ENCODE measurements at regions not wholly inside any gene's neighbourhood (a gene's known extent, or its start where the extent isn't known, plus 50 kb on each side); places are given as distances from the start of the nearest gene placed in this dataset.
"Not testable (repeated sequence)": the region's sequence is repeated elsewhere in the genome, so short reads cannot be mapped to it uniquely, and the experiment has no call there.

DNA sequence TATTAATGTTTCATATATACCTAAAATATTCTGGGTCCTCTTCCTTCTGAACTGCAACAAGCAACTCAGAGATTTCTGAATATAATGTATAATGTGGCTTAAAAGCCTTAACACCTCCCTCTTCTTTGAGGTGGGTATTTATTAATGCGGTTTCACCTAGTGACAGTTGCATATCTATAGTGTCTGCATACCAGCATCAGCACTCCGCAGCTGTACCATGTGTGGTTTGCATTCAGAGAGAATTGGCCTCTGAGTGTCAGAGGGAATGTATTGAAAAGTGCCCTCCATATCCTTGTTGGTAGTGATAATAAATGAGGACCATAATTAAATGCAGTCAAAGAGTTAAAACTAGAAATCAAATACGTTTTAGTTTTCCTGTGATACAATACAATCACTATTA, 256.6 kb upstream of the ARRDC3 start:
- no peak for DNase-seq

DNA sequence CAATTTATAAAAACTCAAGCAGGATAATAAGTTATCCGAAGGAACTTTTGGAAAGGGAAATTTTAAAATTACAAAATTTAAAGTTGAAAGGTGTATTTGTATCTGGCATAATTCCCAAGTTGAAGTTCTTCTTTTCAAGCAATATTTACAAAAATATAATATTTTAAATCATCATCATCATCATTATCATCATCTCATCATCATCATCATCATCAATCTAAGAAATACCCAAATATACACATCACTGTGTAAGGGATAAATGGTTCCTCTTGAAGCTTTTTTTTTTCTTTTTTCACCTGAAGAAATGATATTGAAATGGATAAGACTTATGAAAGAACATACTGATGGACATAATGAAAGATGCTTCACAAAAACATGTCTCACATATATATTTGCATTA, 254.9 kb upstream of the ARRDC3 start:
- DNase-seq, result no peak

DNA sequence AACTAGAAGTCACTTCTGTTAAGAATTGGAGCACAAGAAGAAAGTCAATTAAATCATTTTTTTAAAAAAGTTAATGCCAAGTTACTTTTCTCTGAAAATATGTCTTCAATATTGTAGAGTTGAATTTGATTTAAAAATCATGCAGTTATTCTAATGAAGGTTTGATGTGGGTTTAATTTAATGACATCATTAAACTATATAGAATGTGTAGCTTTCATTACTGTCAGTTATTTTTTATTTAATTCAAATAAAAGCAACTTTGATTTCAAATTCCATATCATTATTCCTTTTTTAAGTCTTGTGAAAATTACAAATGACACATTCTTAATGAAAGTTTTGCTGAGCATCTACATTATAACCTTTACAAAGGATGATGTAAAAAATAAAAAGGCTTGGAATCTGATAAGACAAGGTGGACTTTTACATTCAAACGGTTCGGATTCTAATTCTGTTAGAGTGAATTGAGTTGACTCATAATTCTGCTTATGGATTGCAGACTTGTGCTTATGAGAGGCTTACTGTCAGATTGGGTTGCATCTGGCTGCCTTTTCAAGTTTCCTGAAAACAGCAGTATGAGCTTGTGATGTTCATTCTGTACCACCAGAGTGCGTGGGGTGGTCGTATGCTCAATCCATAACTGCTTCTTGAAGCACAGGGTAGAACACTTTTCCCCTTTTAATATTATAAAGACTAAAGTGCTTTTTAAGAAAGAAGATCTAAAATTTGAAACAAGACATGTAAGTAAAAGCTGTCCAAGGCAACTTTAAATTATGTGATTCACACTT, 253.0 kb upstream of the ARRDC3 start:
- DNase-seq, result no peak

DNA sequence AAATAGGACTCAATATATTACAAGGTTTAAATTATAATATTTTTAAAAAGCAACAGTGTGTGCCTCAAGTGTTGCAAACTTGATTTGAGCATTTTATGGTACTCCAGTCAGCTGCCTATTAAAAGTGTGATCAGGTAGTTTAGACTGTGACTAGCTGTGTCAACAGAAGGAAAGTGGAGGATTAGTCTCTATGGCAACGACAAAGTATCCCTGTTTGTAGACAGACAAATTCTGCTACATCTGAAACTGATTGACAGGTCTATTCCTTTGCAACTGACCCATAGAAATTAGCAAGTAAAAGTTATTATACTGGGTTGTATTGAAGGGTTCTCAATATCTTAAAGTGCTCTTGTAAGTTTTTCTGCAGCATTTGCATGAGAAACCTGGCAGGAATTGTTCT, 249.8 kb upstream of the ARRDC3 start:
- no peak for DNase-seq

DNA sequence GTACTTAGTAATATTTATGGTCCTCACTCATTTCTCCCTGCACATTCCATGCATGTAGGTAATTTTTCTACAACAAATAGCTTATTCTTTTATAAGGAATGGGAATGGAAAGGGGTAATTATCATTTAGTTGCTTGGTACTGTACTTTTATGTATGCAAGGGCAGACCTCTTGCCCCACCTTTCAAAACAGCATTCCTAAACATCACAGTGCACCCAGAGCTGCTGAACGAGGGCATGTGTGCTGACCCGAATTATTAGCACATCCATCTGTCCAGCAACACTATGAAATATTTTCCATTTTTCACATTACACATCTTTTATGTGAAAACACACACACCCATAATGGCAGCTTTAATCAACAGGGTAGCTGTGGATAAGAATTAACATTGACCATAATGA, 228.6 kb upstream of the ARRDC3 start:
- no peak for DNase-seq

DNA sequence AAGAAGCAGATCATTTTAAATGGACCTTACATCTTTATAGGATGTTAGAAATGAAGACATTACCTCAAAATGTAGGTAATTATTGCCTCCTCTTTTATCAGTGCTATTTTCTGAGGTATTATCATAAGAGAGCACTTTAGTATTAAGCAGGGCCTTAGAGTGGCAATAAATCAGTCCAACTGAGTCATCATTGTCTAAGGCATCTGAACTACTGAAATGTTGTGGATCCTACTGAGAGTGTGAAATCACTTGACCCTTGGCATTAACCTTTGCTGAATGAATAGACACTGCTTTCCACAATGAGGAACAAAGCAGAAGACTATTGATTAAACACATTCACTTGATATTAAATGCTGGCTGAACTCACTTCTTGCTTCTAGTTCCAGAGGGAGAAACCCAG, 224.6 kb upstream of the ARRDC3 start:
- DNase-seq, result no peak

DNA sequence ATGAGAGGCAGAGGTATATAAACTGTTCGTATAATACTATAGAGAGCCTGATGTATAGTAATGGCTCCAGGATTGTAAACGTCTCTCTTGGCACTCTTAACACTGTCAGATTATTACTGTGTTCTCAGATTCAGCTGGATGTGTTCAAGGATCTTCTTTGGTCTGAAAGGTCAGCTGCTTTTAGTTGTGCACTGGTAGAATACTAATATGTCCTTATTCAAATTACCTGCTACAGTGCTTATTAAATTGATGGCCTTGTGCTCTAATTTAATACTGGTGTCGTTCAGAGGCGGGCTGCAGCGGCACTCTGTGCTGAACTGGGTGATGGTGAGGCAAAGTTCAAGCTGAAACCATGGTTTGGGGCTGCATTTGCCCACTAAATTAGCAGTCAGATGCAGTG, 216.7 kb upstream of the ARRDC3 start:
- no peak for DNase-seq

DNA sequence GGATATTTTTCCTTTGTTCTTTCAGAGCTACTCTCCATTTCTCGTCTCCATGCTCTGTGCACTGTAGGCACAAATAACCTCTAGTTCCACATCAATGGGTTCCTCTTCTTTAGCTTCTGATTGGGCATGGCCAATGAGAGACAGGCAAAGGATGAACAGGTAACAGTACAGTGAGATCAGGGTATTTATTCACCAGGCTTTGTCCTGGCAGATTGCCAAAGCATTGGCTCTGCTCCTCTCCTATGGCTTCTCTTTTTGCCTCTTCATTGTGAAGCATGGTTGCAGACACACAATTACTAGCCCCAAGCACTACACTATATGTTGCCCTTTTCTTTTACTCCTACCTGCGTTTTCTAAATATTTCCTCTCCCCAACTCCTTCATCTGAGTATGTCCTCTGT, 215.1 kb upstream of the ARRDC3 start:
- no peak for DNase-seq

DNA sequence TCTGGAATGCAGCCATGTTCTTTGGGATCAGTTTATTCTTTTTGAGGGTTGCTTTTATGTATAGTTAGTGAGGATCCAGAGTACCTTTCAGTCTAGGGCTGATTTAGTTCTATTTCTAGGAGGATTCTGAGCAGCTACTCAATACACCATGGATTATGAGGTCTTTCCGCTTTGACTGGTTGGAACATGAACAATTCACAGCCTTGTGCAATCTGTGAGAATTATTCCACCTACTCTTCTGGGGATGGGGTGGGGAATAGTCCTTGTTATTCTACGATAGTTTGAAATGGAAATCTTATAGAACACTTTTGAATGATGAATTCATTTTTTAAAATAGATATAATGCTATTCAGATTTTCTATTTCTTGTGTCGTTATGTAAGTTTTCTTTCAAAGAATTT, 212.3 kb upstream of the ARRDC3 start:
- DNase-seq, result no peak

DNA sequence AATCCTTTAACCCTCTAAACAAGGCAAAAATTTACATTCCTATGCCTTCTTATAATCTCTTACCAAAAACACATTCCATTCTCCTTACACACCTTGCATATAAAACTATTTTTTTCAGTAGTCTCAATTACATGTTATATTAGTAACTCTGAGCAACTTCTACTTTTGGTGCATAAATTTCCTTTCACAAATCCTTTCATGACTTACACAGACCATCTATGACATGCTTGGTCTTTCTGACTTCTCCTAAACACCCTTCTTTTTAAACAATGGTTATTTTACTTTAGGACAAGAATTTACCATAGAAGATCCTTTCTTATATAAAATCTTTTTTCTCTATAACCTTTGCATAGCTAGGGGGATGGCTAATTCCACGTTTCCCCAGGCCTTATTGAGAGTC, 208.0 kb upstream of the ARRDC3 start:
- peak; percentile 15 for DNase-seq

DNA sequence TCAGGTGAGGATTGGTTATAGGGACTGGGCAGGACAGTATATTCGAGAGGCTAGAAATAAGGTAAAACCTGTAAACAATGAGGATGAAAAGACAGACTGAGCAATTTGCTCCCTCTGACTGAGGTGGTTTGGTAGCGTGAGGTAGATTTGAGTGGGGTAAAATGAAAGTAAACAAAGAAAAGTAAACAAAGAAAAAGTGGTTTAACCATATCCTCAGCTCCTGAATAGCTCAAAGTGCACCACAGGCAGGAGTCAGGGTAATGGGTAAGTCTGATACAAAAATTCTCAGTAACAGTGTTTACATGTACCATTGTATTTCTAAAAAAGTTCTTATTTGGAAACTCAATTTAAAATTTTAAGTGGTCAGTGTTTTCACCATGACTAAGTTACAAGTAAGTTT, 203.1 kb upstream of the ARRDC3 start:
- DNase-seq, result no peak

DNA sequence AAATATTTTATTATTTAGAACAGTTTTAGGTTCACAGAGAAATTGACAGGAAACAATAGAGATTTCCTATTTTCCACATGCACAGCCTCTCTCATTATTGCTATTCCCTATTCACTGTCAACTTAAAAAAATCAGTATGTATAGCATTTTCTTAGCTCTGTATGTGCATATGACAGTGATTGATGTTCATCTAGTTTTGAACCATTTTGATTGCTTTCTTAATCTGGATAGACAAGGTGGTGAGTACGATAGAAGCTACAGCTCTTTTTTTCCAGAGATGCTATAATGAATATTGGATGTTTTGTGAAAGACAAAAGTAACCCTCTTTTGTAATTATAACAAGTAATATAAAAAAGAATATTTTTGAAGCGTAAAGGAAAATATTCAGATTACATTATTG, 201.2 kb upstream of the ARRDC3 start:
- no peak for DNase-seq

DNA sequence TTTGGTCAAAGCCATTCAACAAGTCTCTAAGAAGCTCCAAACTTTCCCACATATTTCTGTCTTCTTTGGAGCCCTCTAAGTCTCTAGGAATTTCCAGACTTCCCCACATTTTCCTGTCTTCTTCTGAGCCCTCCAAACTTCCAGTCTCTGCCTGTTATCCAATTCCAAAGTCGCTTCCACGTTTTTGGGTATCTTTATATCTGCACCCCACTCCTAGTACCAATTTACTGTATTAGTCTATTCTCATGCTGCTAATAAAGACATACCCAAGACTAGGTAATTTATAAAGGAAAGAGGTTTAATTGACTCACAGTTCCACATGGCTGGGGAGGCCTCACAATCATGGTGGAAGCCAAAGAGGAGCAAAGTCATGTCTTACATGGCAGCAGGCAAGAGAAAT, 182.9 kb upstream of the ARRDC3 start:
- not testable (repeated sequence) for DNase-seq

DNA sequence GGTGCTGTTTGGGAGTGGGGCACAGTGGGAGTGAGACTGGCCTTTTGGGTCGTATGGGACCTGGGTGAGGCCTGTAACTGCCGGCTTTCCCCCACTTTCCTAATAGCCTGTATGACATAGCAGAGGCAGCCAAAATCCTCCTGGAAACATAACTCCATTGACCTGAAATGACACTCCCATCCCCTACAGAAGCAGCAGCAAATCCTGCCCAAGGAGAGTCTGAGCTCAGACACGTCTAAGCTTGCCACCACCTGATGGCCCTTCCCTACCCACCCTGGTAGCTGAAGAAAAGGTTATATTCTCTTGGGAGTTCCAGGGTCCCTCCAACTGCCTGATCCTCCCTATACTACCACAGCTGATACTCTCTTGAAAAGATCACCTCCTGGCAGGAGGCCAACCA, 179.8 kb upstream of the ARRDC3 start:
- DNase-seq, result no peak

DNA sequence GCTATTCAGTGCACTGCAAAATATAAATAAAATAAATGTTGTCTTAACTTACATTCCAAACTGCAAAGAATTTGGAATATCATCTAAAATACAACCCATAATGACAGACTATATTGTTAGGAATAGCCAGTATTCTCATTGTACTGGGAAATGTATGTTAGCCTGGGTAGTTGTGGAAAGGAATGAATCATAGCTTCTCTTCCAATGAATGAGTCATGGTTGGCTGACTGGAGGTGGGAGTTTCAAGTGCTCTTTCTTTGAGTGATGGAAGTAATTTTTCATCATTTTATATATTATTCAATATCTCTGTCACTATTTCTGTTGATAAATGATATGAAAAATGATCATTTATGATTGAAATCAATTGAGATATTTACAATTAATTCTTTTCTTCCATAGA, 158.6 kb upstream of the ARRDC3 start:
- DNase-seq, result no peak

DNA sequence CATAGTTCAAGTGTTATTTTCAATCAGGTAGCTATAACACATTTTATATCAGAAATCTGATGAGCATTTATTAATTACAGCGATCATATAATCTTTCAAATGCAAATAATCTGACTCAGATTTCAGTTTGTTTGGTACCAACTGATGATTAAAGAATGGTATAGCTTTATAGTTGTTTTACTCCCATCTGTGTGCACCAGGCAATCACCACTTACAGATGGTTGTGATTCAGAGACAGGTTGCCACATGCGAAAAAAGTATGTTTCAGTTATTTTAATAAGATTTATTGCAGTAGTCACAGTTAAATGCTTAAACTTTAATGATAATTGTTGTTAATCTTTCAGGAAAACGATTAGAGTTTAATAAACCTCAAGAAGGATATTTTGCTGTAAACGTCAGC, 155.1 kb upstream of the ARRDC3 start:
- no peak for DNase-seq

DNA sequence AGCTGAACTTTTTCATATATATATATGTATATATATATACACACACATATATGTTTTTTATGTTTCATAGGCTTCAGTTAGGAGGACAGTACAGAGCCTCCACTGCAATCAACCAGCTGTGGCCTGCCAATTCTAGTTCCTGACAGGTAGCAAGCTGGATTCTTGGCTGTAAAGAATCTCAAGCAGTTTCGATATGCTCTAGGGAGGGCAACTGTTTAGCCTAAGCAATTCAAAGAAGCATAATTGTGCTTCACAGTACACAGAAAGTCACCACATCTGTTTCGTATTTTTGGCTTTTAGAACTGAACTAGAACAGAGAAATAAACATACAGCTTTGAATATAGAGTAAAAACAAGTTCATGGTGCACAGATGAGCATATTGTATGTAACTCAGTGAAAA, 152.4 kb upstream of the ARRDC3 start:
- DNase-seq, result no peak

DNA sequence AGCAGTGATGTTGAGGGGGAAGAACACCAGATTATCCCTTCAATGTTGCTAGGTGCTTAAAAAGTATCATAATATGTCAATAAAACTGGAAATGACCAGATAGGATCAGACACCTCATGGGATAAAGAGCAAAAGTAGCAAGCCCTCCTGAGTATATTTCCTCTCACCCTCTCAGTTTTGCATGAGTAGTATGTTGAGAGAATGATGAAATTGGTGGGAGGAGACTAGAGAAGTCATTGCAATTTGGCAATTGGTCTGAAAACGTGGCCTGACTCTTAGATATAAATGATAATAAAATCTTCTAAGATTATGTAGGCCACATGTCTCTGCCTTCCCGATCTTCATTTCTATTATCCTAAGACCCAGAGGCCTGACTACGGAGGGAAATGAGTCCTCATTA, 151.2 kb upstream of the ARRDC3 start:
- DNase-seq, result peak; percentile 1

DNA sequence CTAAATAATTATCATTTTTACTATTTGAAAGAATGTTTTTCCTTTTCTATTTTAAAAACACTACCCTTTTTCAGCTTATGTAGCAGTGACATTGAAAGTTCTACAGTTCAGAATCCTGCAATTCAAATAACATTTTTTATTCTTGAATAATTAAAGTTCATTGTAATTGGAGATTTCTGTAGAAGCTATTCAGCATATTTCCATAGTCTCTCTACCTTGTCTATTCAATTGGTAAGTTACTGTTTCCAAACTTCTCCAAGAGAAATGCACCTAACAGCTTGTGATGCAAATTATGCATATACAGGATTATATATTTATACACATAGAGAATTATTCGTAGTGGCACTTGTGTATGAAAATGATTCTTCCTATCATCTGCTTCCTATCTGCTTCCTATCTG, 149.7 kb upstream of the ARRDC3 start:
- DNase-seq, result no peak

DNA sequence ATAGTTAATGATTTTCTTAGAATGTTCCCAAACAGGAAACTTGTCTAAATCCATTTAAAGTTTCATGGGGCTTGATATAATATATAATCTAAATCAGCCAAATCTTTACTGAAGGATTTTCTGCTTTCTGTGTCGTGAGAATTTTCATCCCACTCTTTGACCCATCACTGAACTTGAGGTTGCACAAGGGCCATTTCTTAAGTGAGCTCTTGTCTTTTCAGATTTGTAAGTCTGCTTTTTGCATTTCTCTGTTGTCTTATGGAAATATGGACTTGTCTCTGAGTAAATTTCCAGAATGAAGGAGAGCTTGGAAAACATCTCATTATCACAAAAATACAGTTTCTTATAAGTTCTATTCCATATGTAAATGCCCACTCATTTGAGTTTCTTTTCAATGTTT, 149.2 kb upstream of the ARRDC3 start:
- DNase-seq, result no peak

DNA sequence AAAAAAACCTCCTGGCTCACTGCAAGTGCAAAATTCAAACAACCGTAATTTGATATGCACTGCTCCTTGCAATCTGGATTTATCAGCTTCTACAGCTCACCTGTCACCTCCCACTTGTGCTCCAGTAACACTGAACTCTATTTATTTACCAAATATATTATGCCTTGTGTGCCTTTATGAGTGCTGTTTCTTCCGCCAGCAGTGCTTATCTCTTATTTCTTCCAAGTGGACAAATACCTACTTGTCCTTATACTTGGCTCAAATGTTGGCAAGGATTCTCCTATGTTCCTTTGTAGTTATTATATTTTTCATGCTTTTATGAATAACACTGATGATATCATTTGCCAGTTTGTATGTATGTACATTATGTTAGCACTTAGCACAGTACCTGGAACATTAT, 145.7 kb upstream of the ARRDC3 start:
- no peak for DNase-seq

DNA sequence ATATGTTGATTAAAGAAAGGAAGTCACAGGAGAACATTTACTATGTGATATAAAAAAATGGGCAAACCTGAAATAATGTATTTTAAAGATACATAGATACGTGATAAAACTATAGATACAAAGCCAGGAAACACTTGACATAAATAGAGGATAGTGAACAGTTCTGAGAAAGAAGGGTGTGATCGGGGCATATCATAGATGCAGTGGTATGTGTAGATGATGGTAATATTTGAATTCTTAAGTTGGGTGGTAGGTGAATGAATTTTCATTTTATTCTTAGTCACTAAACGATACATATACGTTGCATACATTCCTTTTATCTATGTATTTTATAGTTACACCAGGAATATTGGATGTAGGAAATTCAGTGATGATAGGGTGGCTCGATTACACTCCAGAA, 138.7 kb upstream of the ARRDC3 start:
- DNase-seq, result no peak

DNA sequence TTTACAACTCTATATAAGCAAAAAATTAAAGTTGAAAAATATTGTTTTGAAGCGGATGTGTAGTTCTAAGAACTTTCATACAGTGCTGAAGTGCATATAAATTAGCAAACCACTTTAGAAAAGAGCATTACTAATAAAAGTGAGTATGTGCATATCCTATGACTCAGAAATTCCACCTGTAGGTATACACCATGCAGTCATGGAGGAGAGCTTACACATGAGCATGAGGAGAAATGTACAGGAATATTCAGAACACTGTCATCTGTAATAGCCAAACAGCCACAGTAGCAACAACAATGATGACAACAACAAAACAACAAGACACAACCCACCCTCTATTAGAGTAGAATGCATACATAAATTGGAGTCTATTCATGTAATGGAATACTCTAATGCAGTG, 138.2 kb upstream of the ARRDC3 start:
- DNase-seq, result no peak

DNA sequence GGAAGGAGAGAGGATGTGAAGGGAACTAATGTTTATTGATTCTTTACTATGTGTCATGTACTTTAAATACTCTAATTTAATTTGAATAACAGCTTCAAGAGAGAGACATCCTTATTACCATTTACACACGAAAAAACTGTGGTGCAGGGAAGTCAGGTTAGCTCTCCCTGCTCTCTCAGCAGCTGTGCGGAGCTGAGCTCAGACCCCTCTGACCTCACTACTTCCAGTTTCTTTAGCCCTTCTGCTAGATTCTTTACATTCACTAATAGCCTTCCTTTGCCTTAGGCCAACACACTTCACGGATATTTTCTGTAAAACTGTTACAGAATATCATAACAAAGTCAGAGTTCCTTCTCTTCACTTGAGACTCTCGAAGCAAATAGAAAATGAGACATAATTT, 131.3 kb upstream of the ARRDC3 start:
- DNase-seq, result no peak

DNA sequence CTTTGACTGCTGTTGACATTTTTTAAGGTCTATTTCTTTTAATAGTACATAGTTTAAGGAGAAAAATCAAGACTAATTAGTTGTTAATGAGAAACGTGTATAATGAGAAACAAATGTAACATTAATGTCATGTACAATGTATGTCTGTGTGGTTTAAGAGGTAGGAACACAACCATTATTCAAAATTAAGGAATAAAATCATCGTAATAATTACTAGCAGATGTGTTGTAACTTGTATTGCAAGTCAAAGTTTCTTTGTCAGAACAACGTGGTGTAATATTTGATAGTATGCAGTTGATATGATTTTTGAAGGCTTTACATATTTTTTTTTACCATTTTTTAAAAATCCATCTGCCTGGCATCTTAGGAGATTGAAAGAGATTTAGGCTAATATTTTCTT, 120.2 kb upstream of the ARRDC3 start:
- no peak for DNase-seq

DNA sequence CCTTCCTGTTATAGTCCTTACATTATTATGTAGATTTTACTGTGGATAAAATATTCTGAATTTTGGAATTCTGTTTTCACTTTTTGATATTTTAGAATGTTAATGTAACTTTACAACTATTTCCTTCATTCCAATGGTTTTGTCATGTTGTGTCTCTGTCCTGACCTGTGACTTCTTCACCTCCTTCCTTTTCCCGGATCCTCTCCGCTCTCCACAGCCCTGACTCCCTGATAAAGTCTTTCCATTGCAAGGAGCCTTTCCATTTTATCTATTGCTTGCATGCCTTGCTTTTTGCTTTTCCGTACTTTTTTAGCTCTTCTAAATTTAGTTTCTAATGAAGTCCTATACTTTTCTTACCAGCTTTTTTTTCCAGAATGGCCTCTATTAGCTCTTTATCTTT, 117.6 kb upstream of the ARRDC3 start:
- no peak for DNase-seq
